Activated CD4-positive, alpha-beta memory T cell treated with anti-CD3 and anti-CD28 coated beads, Interleukin-2, amount 10 ng/mL, durations not matched to agents 7 days and 5 days (primary cell): ENCODE measurements at regions not wholly inside any gene's neighbourhood (a gene's known extent, or its start where the extent isn't known, plus 50 kb on each side); places are given as distances from the start of the nearest gene placed in this dataset.

Experiments
- CTCF ChIA-PET: fragments of 350-600 bp; sonication (Branson Sonifier 250); formaldehyde crosslinking; loops from one replicate; lab custom pipeline; 2021; ENCODE audit warnings: antibody characterized with exemption, inconsistent platforms; lab: Charles Lee
- POLR2A ChIA-PET: fragments of 350-600 bp; sonication (Branson Sonifier 250); formaldehyde crosslinking; loops from one replicate; lab custom pipeline; 2021; ENCODE audit warnings: antibody characterized with exemption; lab: Charles Lee
- DNase-seq: peaks from one replicate; pipeline ENCODE4 v3.0.0-alpha.2; 2020
- H3K27ac Mint-ChIP-seq: one replicate; pipeline ENCODE4 v1.8.0; 2021; ENCODE audit warnings: mild to moderate bottlenecking, mixed read lengths
- H3K27me3 Mint-ChIP-seq: one replicate; pipeline ENCODE4 v1.8.0; 2021; ENCODE audit warnings: mixed read lengths
- H3K36me3 Mint-ChIP-seq: one replicate; pipeline ENCODE4 v1.8.0; 2021; ENCODE audit warnings: low read depth, mixed read lengths
- H3K4me1 Mint-ChIP-seq: one replicate; pipeline ENCODE4 v1.8.0; 2021; ENCODE audit warnings: mixed read lengths
- H3K4me3 Mint-ChIP-seq: one replicate; pipeline ENCODE4 v1.8.0; 2021; ENCODE audit warnings: mild to moderate bottlenecking, mixed read lengths
- H3K9me3 Mint-ChIP-seq: one replicate; pipeline ENCODE4 v1.8.0; 2021; ENCODE audit warnings: mixed read lengths

DNA sequence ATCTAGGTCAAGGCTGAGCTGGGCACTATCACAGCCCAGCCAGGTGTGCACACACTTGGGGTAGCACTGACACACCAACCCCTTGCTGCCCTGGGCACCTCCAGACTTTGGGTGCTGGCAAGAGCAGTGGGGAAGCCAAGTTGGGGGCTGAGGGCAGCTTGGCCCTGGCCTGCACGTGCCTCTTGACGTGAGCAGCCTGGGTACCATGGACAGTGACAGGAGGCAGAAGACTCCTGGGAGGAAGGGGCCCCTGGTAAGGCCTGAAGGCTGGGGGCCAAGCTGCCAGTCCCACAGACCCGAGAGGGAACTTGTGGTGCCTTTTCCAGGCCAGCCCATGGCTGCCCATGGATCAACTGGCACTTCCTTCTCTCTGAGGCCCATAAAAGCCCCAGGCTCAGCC, 124.1 kb upstream of the SFSWAP start:
- H3K36me3 Mint-ChIP-seq = no peaks in the 10 kb centered on the region
- no peaks in the 10 kb centered on the region for H3K27me3 Mint-ChIP-seq
- H3K4me3 Mint-ChIP-seq = no peak overlapping the region
- no peak for DNase-seq
- no peaks in the 10 kb centered on the region for H3K4me1 Mint-ChIP-seq
- CTCF ChIA-PET = no interaction called here
- H3K9me3 Mint-ChIP-seq = peaks cover 10% of the 10 kb centered on the region
- POLR2A ChIA-PET = no interaction called here
- no peak overlapping the region for H3K27ac Mint-ChIP-seq

DNA sequence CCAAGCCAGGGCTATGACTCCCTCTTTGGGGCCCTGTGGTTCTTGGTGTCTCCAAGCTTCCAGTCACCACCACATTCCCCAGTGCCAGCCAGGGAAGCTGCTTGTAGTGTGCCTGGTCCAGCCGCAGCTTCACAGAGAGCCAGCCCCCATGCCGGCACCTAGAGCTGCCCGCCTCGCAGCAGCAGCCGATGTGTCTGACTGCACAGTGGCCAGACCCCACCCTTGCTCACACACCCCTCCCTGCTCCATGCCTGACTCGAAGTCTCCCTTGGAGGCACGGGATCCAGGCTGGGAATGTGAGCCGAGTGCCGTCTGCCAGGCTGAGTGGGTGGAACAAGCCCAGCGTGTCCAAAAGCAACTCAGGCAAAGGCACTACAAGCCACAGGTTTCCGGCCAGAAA, 123.3 kb upstream of the SFSWAP start:
- Mint-ChIP-seq H3K27me3 (no peaks in the 10 kb centered on the region), H3K36me3 (no peaks in the 10 kb centered on the region), H3K4me1 (peaks cover 5% of the 10 kb centered on the region), H3K9me3 (peaks cover 10% of the 10 kb centered on the region), H3K27ac (no peak overlapping the region), H3K4me3 (no peak overlapping the region)
- CTCF ChIA-PET = no interaction called here
- no peak for DNase-seq
- POLR2A ChIA-PET = no interaction called here

DNA sequence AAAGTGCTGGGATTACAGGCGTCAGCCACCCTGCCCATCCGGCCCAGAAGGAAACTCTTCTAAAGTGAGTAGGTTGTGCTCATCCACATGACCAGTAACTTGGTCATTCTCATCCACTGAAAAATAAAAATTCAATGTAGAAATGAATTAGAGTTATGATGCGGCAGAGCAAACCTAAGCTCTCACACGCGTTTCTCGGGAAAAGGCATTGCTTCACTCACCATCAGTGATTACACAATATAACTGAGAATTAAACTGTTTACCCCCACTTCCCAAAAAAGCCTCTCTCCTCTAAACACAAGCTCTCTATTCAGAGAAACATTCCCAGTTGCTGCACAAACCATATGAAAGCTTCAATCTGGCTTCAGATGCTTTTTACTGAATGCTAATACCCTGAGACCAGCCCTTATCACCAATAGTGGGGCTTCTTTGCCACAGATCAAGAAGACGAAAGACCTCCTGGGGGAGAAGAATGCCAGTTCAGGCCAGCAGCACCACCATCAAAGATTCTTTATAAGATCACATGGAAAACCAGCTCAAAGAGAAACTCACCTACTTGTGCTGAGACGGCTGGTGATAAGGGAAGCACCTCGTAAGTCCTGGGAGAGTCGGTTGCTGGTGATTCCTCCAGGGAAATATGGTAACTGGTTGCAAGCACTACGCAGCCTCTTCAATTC, 121.5 kb upstream of the SFSWAP start:
- Mint-ChIP-seq H3K27ac (no peak overlapping the region), H3K4me3 (no peak overlapping the region), H3K27me3 (no peaks in the 10 kb centered on the region), H3K9me3 (peaks cover 10% of the 10 kb centered on the region), H3K36me3 (no peaks in the 10 kb centered on the region), H3K4me1 (peaks cover 21% of the 10 kb centered on the region)
- no peak for DNase-seq
- CTCF ChIA-PET = no interaction called here
- POLR2A ChIA-PET = interaction anchor here (1.4 kb wide), 1 partner anchor 15 kb away, joined by 4 read pairs; no protein-coding TSS in a partner anchor

DNA sequence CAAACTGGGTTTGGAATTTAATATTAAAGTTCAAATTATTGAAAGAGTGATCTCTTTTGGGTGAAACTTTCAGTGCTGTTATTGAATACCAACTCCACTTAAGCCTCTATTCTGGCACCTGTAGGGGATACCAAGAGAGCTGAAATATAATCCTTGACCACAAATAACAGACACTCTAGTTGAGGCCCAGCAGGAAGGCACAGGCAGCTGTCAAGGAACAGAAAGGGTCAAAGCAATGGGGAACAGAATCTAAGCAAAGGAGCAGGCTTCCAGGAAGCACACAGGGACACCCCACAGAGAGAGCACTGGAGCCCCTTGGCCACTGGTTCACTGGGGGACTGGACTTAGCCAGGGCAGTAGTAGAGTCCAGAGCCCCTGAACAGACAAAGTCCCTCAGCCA, 120.9 kb upstream of the SFSWAP start:
- no peak overlapping the region for H3K27ac Mint-ChIP-seq
- H3K36me3 Mint-ChIP-seq = no peaks in the 10 kb centered on the region
- CTCF ChIA-PET = no interaction called here
- no peaks in the 10 kb centered on the region for H3K27me3 Mint-ChIP-seq
- POLR2A ChIA-PET = interaction anchor here (1.4 kb wide), 1 partner anchor 14 kb away, joined by 4 read pairs; no protein-coding TSS in a partner anchor
- peaks cover 21% of the 10 kb centered on the region for H3K4me1 Mint-ChIP-seq
- DNase-seq = no peak
- peaks cover 6% of the 10 kb centered on the region for H3K9me3 Mint-ChIP-seq
- no peak overlapping the region for H3K4me3 Mint-ChIP-seq

DNA sequence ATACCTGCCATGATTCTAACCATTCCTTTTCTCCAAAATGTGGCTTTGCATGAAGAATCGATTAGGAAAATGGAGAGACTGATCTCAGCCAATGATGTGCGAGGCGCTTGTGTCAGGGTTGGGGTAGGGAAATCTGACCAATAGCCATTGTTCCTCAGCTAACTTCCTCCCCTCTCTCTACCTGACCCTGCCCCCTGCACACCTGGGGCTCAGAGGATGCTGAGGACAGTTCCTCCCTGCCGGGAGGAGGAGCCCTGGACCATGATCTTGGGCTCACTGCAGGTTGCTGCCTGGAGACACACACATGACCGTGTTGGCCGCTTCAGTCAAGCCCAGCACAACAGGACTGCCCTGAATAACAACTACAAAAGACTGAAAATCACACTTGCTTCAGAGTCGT, 119.8 kb upstream of the SFSWAP start:
- Mint-ChIP-seq H3K4me1 (peaks cover 27% of the 10 kb centered on the region), H3K4me3 (no peak overlapping the region), H3K9me3 (peaks cover 3% of the 10 kb centered on the region), H3K27ac (no peak overlapping the region), H3K36me3 (no peaks in the 10 kb centered on the region), H3K27me3 (no peaks in the 10 kb centered on the region)
- no peak for DNase-seq
- CTCF ChIA-PET = no interaction called here
- POLR2A ChIA-PET = interaction anchor here (1.4 kb wide), 1 partner anchor 13 kb away, joined by 4 read pairs; no protein-coding TSS in a partner anchor

DNA sequence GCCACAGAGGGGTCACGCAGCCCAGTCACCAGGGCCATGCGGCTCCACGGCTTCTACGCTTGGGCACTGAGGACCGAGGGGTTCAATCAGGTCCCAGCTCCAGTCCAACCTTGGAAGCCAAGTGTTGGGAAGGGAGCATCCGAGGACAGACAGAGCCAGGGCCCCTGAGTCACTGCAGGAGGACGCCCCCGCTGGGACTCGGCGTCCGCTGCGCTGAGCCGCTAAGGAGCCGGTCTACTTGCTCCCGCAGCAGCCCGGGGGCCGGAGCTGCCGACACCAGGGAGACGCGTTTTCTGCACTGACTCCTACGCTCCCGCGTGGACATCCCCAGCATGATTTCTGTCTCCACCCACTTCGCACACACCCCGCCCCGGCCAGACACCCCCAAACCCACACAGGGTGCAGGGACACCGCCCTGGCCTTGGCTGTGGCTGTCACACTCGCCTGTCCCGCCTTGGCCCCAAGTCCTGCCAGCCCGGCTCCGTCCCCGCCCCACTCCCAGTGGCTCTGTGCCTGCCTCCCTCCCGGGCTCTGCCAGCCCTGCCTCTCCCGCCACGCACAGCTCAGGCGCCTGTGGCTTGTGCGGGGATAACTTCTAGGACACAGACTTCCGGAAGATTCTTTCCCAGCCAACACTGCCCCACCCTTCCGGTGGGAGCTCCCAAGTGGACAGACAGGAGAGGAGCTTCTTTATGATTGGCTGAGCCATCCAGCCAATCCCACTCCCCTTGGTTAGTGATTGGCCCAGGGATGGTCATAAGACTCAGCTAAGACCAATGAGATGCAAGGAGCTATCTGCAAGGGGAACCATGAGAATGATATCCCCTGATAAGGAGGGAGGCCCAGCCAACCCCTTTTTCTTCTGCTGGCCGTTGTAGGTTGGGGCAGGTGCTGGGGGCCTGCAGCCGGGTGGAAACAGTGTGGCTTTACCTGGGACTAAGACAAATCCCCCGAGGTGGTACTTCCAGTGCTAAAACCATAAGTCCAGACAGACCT, 118.9 kb upstream of the SFSWAP start:
- DNase-seq = no peak
- H3K9me3 Mint-ChIP-seq = peaks cover 3% of the 10 kb centered on the region
- peaks cover 27% of the 10 kb centered on the region for H3K4me1 Mint-ChIP-seq
- H3K27ac Mint-ChIP-seq = peak overlapping the region; percentile 80
- no peaks in the 10 kb centered on the region for H3K36me3 Mint-ChIP-seq
- H3K27me3 Mint-ChIP-seq = no peaks in the 10 kb centered on the region
- no peak overlapping the region for H3K4me3 Mint-ChIP-seq
- ChIA-PET CTCF (interaction anchor here (1.2 to 1.3 kb wide), 2 partner anchors 12 to 14 kb away, joined by 4 to 6 read pairs; no protein-coding TSS in a partner anchor), POLR2A (interaction anchor here (0.8 to 2.5 kb wide), 5 partner anchors 12 to 119 kb away, joined by 3 to 15 read pairs (median 4); partner anchors contain the start of gene SFSWAP)

DNA sequence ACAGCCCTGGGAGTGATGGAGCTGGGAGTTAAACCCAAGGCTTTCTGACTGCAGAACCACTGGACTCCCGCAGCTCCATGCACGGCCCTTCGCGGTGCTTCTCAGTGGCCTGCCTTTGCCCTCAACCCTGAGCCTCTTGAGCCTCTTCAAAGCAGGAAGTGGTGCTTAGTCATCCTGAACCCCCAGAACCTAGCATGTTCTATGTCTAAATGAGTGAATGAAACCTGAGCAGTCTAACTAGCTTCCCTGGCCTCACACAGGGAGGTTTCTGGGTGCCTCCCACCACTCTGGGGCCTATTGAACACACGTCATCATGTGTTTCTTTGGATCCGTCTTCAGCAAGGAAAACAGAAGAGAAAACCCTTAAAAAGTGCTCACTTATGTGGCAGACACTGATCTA, 117.9 kb upstream of the SFSWAP start:
- ChIA-PET CTCF (interaction anchor here (1.2 to 1.3 kb wide), 2 partner anchors 11 to 13 kb away, joined by 4 to 6 read pairs; no protein-coding TSS in a partner anchor), POLR2A (interaction anchor here (0.8 to 2.5 kb wide), 4 partner anchors 11 to 118 kb away, joined by 3 to 15 read pairs (median 6); partner anchors contain the start of gene SFSWAP)
- Mint-ChIP-seq H3K4me3 (no peak overlapping the region), H3K27me3 (no peaks in the 10 kb centered on the region), H3K36me3 (no peaks in the 10 kb centered on the region), H3K4me1 (peaks cover 27% of the 10 kb centered on the region), H3K9me3 (no peaks in the 10 kb centered on the region), H3K27ac (peak overlapping the region; percentile 80)
- DNase-seq = peak; percentile 58

DNA sequence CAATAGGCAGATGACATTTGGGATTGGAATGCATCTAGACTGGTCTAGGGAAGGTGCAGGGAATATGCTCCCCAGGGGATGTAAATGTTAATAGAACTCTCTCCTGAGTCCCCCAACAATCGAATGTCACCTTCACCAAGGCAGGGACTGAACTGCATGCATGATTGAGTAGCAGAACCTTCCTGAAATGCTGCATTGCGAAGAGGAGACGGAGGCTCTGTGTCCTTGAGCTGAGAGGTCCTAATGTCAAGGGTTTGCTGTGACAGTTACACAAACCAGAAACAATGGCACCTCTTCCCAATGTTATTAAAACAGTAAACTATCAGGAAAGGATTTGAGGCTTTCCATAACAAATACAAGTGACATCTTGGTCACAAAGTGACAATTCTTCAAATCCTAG, 117.5 kb upstream of the SFSWAP start:
- Mint-ChIP-seq H3K4me1 (peaks cover 27% of the 10 kb centered on the region), H3K27ac (peak overlapping the region; percentile 80), H3K9me3 (no peaks in the 10 kb centered on the region), H3K4me3 (no peak overlapping the region), H3K36me3 (no peaks in the 10 kb centered on the region), H3K27me3 (no peaks in the 10 kb centered on the region)
- no peak for DNase-seq
- CTCF ChIA-PET = interaction anchor here (1.2 to 1.3 kb wide), 2 partner anchors 11 to 13 kb away, joined by 4 to 6 read pairs; no protein-coding TSS in a partner anchor
- POLR2A ChIA-PET = interaction anchor here (1.3 to 2.5 kb wide), 2 partner anchors 11 to 117 kb away, joined by 7 to 15 read pairs; partner anchors contain the start of gene SFSWAP

DNA sequence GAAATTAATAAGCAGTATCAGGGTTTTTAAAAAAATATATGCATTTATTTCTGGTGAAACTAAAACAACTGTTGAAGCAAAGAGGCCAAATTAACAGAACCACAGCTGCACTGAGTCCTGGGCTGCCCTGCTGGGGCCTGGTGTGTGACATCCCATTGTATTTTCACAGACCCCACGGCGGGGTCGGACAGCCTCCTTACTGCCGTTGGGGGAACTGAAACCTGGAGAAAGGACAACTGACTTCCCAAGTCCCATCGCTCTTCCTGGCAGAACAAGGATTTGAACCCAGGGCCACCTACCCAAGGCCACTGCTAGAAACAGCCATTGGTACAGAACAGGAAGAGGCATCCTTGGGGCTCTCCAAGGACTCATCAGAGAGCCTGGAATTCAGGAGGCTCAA, 114.8 kb upstream of the SFSWAP start:
- ChIA-PET CTCF (no interaction called here), POLR2A (no interaction called here)
- Mint-ChIP-seq H3K36me3 (no peaks in the 10 kb centered on the region), H3K4me3 (no peak overlapping the region), H3K9me3 (no peaks in the 10 kb centered on the region), H3K27ac (no peak overlapping the region), H3K27me3 (no peaks in the 10 kb centered on the region), H3K4me1 (peaks cover 39% of the 10 kb centered on the region)
- DNase-seq = no peak

DNA sequence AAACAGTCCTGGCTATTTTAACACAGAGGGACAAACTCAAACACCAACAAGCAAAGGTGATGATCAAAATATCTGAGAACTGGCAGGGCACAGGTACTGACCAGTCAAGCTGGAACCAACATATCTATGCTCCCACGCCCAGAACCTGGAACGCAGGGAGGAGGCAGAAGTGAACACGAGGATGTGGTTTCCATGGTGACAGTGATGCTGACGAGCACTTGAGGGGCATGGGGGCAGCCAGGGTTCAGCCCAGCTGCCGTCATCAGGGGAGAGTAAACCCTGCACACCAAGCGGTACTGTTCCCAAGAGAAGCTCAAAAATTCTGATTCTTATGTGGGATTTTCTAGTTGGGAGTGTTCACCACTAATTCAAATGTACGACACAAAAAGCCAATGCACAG, 113.6 kb upstream of the SFSWAP start:
- H3K9me3 Mint-ChIP-seq = no peaks in the 10 kb centered on the region
- CTCF ChIA-PET = no interaction called here
- POLR2A ChIA-PET = interaction anchor here (1.7 kb wide), 1 partner anchor 9 kb away, joined by 4 read pairs; no protein-coding TSS in a partner anchor

DNA sequence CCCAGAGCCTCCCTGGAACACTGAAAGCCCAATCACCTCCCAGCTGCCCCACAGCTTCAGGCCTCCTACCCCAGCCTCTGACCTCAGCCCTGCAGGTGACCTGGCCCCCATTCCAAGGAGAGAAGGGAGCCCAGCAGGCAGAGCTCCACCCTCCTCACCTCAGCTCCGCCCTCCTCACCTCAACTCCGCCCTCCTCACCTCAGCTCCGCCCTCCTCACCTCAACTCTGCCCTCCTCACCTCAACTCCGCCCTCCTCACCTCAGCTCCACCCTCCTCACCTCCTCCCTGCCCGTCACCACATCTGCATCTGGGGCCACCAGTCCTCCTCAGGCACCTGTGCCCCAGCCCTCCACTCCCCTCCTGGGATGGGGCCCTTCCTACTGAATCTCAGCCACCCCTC, 112.2 kb upstream of the SFSWAP start:
- peaks cover 2% of the 10 kb centered on the region for H3K9me3 Mint-ChIP-seq
- no peaks in the 10 kb centered on the region for H3K27me3 Mint-ChIP-seq
- peak; percentile 35 for DNase-seq
- ChIA-PET CTCF (no interaction called here), POLR2A (interaction anchor here (1.7 kb wide), 1 partner anchor 8 kb away, joined by 4 read pairs; no protein-coding TSS in a partner anchor)
- peaks cover 38% of the 10 kb centered on the region for H3K4me1 Mint-ChIP-seq
- no peak overlapping the region for H3K27ac Mint-ChIP-seq
- H3K36me3 Mint-ChIP-seq = no peaks in the 10 kb centered on the region
- H3K4me3 Mint-ChIP-seq = no peak overlapping the region

More for the DNA sequence above, 113.6 kb upstream of the SFSWAP start:
- H3K4me1 Mint-ChIP-seq = peaks cover 39% of the 10 kb centered on the region
- H3K4me3 Mint-ChIP-seq = no peak overlapping the region
- H3K27ac Mint-ChIP-seq = no peak overlapping the region
- no peak for DNase-seq
- H3K27me3 Mint-ChIP-seq = no peaks in the 10 kb centered on the region
- H3K36me3 Mint-ChIP-seq = no peaks in the 10 kb centered on the region

DNA sequence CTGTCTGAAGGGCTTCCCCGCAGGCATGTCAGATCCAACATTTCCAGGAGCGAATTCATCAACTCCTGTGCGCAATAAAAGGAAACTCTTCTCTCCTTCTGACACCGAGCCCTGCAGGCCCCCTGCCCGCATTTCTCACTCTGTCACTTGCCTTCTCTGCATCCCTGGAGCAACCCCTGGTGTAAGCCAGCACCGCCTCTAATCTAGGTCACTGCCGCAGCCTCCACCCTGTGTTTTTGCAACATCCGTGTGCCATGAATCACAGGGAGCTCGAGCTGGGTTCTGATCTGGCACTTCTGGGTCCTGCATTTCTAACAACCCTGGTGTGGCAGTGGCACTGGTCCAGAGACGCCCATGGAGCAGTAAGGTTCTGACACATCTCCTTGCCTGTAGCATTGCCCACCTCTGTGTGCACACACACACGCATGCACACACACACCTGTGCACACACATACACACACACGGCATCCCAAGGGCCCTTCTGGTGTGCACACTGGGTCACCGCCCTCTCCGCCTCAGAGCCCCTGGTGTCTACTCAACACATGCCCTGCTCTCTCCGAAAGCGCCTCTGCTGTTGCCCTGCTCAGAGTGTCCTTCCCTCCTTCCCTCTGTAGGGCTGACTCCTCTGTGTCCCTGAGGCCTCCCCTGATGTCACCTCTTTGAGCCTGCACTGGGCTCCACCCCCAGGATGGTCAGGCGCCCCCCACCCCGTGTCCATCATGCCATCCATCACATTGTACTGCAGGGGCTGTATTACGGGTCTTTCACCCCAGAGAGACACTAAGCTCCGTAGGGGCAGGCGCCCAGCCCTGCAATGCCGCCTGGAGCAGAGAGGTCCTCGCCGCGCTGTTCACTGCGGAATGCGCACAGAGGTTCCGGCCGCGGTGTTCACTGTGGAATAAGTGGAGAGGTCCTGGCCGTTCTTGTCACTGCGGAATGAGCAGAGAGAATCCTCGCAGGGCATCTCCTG, 111.4 kb upstream of the SFSWAP start:
- Mint-ChIP-seq H3K36me3 (no peaks in the 10 kb centered on the region), H3K4me3 (no peak overlapping the region), H3K4me1 (peaks cover 41% of the 10 kb centered on the region), H3K27ac (no peak overlapping the region), H3K9me3 (peaks cover 2% of the 10 kb centered on the region), H3K27me3 (no peaks in the 10 kb centered on the region)
- ChIA-PET POLR2A (no interaction called here), CTCF (no interaction called here)
- no peak for DNase-seq
